ENCODE measurements at regions not wholly inside any gene's neighbourhood (a gene's known extent, or its start where the extent isn't known, plus 50 kb on each side); places are given as distances from the start of the nearest gene placed in this dataset.

- Mint-ChIP-seq H3K4me1 (ENCODE audit: low read depth, unreplicated experiment) (no peaks in the 10 kb centered on the region), H3K4me3 (ENCODE audit: unreplicated experiment) (no peak overlapping the region), H3K27me3 (ENCODE audit: unreplicated experiment) (peaks cover 3% of the 10 kb centered on the region), H3K9me3 (ENCODE audit: unreplicated experiment) (peaks cover 4% of the 10 kb centered on the region), H3K36me3 (ENCODE audit: unreplicated experiment) (peaks cover 6% of the 10 kb centered on the region), H3K27ac (ENCODE audit: unreplicated experiment) (no peak overlapping the region)
- no peak for TF ChIP-seq CTCF (IDR thresholded peaks at IDR 0.05; ENCODE audit: partially characterized antibody, unreplicated experiment)
- no peak for DNase-seq
Observed at GRCh38 chr1:13908128-13908527, 208.1 kb downstream of the PRDM2 start.

- Mint-ChIP-seq H3K36me3 (ENCODE audit: unreplicated experiment) (no peaks in the 10 kb centered on the region), H3K4me1 (ENCODE audit: low read depth, unreplicated experiment) (no peaks in the 10 kb centered on the region), H3K27ac (ENCODE audit: unreplicated experiment) (no peak overlapping the region), H3K27me3 (ENCODE audit: unreplicated experiment) (no peaks in the 10 kb centered on the region), H3K9me3 (ENCODE audit: unreplicated experiment) (no peaks in the 10 kb centered on the region), H3K4me3 (ENCODE audit: unreplicated experiment) (no peak overlapping the region)
- no peak for DNase-seq
- TF ChIP-seq CTCF (IDR thresholded peaks at IDR 0.05; ENCODE audit: partially characterized antibody, unreplicated experiment), result no peak
Observed at GRCh38 chr1:13911697-13912619, 212.0 kb downstream of the PRDM2 start.

GRCh38 chr1:13913396-13913795, 213.4 kb downstream of the PRDM2 start:
- H3K27ac Mint-ChIP-seq (ENCODE audit: unreplicated experiment), result no peak overlapping the region
- no peaks in the 10 kb centered on the region for H3K9me3 Mint-ChIP-seq (ENCODE audit: unreplicated experiment)
- DNase-seq, result no peak
- peaks cover 5% of the 10 kb centered on the region for H3K36me3 Mint-ChIP-seq (ENCODE audit: unreplicated experiment)
- H3K4me3 Mint-ChIP-seq (ENCODE audit: unreplicated experiment), result no peak overlapping the region
- no peaks in the 10 kb centered on the region for H3K4me1 Mint-ChIP-seq (ENCODE audit: low read depth, unreplicated experiment)
- H3K27me3 Mint-ChIP-seq (ENCODE audit: unreplicated experiment), result no peaks in the 10 kb centered on the region
- TF ChIP-seq CTCF (IDR thresholded peaks at IDR 0.05; ENCODE audit: partially characterized antibody, unreplicated experiment), result no peak

- Mint-ChIP-seq H3K36me3 (ENCODE audit: unreplicated experiment) (peaks cover 5% of the 10 kb centered on the region), H3K9me3 (ENCODE audit: unreplicated experiment) (peaks cover 4% of the 10 kb centered on the region), H3K4me3 (ENCODE audit: unreplicated experiment) (no peak overlapping the region), H3K4me1 (ENCODE audit: low read depth, unreplicated experiment) (no peaks in the 10 kb centered on the region), H3K27me3 (ENCODE audit: unreplicated experiment) (no peaks in the 10 kb centered on the region), H3K27ac (ENCODE audit: unreplicated experiment) (no peak overlapping the region)
- TF ChIP-seq CTCF (IDR thresholded peaks at IDR 0.05; ENCODE audit: partially characterized antibody, unreplicated experiment), result no peak
- no peak for DNase-seq
Observed at GRCh38 chr1:13916530-13916929, 216.5 kb downstream of the PRDM2 start.

GRCh38 chr1:13917607-13918006, 217.6 kb downstream of the PRDM2 start:
- Mint-ChIP-seq H3K27me3 (ENCODE audit: unreplicated experiment) (no peaks in the 10 kb centered on the region), H3K4me1 (ENCODE audit: low read depth, unreplicated experiment) (peaks cover 2% of the 10 kb centered on the region), H3K36me3 (ENCODE audit: unreplicated experiment) (peaks cover 5% of the 10 kb centered on the region), H3K4me3 (ENCODE audit: unreplicated experiment) (no peak overlapping the region), H3K9me3 (ENCODE audit: unreplicated experiment) (peaks cover 4% of the 10 kb centered on the region), H3K27ac (ENCODE audit: unreplicated experiment) (no peak overlapping the region)
- DNase-seq, result no peak
- TF ChIP-seq CTCF (IDR thresholded peaks at IDR 0.05; ENCODE audit: partially characterized antibody, unreplicated experiment), result no peak

Data from glutamatergic neuron (in vitro differentiated cells).